ENCODE measurements at regions not wholly inside any gene's neighbourhood (a gene's known extent, or its start where the extent isn't known, plus 50 kb on each side); places are given as distances from the start of the nearest gene placed in this dataset.

DNA sequence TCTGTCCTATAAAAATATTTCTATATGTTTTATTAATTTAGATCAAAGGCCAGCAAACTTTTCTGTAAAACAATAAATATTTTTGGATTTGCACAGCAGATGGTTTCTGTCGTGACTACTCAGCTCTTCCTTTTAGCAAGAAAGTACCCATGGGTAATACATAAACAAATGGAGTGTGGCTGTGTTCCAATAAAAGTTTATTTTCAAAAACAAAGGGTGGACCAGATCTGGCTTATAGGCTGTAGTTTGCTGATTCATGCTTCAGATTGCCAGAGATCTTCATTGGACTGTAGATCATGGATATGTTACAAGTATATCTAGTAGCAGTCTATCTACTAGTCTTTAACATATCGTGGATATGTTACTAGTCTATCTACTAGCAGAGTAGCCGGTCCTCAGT, 590.5 kb downstream of the CSNK1G3 start:
- H3K4me3 ChIP-seq = no peak overlapping the region
- DNase-seq (no peak), ATAC-seq (no peak)
- TF ChIP-seq, protein P1, sequence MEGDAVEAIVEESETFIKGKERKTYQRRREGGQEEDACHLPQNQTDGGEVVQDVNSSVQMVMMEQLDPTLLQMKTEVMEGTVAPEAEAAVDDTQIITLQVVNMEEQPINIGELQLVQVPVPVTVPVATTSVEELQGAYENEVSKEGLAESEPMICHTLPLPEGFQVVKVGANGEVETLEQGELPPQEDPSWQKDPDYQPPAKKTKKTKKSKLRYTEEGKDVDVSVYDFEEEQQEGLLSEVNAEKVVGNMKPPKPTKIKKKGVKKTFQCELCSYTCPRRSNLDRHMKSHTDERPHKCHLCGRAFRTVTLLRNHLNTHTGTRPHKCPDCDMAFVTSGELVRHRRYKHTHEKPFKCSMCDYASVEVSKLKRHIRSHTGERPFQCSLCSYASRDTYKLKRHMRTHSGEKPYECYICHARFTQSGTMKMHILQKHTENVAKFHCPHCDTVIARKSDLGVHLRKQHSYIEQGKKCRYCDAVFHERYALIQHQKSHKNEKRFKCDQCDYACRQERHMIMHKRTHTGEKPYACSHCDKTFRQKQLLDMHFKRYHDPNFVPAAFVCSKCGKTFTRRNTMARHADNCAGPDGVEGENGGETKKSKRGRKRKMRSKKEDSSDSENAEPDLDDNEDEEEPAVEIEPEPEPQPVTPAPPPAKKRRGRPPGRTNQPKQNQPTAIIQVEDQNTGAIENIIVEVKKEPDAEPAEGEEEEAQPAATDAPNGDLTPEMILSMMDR (IDR thresholded peaks at IDR 0.05) = no peak
- intact Hi-C loops (cut with DNase I, micrococcal nuclease) = no loop called here
- no peaks in the 10 kb centered on the region for H3K4me1 ChIP-seq (ENCODE audit: low read depth)
- H3K9me3 ChIP-seq = no peaks in the 10 kb centered on the region
- H3K36me3 ChIP-seq (ENCODE audit: low read depth) = no peaks in the 10 kb centered on the region

- no peak for ATAC-seq
- H3K9me3 ChIP-seq = no peaks in the 10 kb centered on the region
- TF ChIP-seq, protein P1 (IDR thresholded peaks at IDR 0.05) = no peak
- no peaks in the 10 kb centered on the region for H3K4me1 ChIP-seq (ENCODE audit: low read depth)
- intact Hi-C loops (cut with DNase I, micrococcal nuclease) = no loop called here
- no peak overlapping the region for H3K4me3 ChIP-seq
- H3K36me3 ChIP-seq (ENCODE audit: low read depth) = no peaks in the 10 kb centered on the region
- no peak for DNase-seq
Observed at GRCh38 chr5:124093658-124094057, 581.7 kb downstream of the CSNK1G3 start.

DNA sequence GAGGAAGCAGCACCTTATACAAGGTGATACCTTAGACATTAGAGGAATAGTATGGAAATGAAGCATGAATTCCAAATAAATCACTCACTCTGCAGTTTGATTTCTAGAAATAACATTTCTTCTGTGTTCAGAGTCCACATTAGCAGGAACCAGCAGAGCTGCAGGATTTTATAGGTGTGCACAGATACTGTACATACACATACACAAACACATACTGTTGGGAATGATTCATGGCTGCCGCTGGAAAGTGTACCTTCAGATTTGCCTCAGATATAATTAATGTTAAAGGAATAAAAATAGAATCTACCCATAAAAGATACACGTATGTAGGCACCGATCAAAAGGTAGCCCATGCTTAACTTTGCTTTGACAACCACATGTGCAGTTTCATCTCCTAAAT, 578.1 kb downstream of the CSNK1G3 start:
- Histone ChIP-seq H3K4me3 (no peak overlapping the region), H3K36me3 (ENCODE audit: low read depth) (no peaks in the 10 kb centered on the region), H3K4me1 (ENCODE audit: low read depth) (no peaks in the 10 kb centered on the region), H3K9me3 (no peaks in the 10 kb centered on the region)
- TF ChIP-seq, protein P1 (IDR thresholded peaks at IDR 0.05) = no peak
- intact Hi-C loops (cut with DNase I, micrococcal nuclease) = no loop called here
- ATAC-seq (peak; percentile 67), DNase-seq (peak in 1 of 3 donors; percentile 3)

- intact Hi-C loops (cut with DNase I, micrococcal nuclease) = no loop called here
- Histone ChIP-seq H3K9me3 (no peaks in the 10 kb centered on the region), H3K4me1 (ENCODE audit: low read depth) (no peaks in the 10 kb centered on the region), H3K4me3 (no peak overlapping the region), H3K36me3 (ENCODE audit: low read depth) (no peaks in the 10 kb centered on the region)
- DNase-seq (no peak), ATAC-seq (no peak)
- TF ChIP-seq, protein P1 (IDR thresholded peaks at IDR 0.05) = no peak
Observed at GRCh38 chr5:124089578-124089977, 577.6 kb downstream of the CSNK1G3 start.

- intact Hi-C loops (cut with DNase I, micrococcal nuclease) = no loop called here
- ATAC-seq (no peak), DNase-seq (no peak)
- TF ChIP-seq, protein P1 (IDR thresholded peaks at IDR 0.05) = no peak
- Histone ChIP-seq H3K9me3 (no peaks in the 10 kb centered on the region), H3K4me1 (ENCODE audit: low read depth) (no peaks in the 10 kb centered on the region), H3K4me3 (no peak overlapping the region), H3K36me3 (ENCODE audit: low read depth) (no peaks in the 10 kb centered on the region)
Observed at GRCh38 chr5:124088289-124089032, 576.5 kb downstream of the CSNK1G3 start.

Measured in mucosa of descending colon (tissue), 3 donors.